ENCODE measurements at regions not wholly inside any gene's neighbourhood (a gene's known extent, or its start where the extent isn't known, plus 50 kb on each side); places are given as distances from the start of the nearest gene placed in this dataset.

GRCh38 chr14:94717808-94718207 lies 52.1 kb downstream of the GSC start:
- no peak for DNase-seq

GRCh38 chr14:94716976-94717375 lies 52.9 kb downstream of the GSC start:
- no peak for DNase-seq

GRCh38 chr14:94713115-94713514 lies 56.8 kb downstream of the GSC start:
- DNase-seq = no peak

GRCh38 chr14:94710731-94711130 lies 59.2 kb downstream of the GSC start:
- DNase-seq = no peak

GRCh38 chr14:94707494-94707893 lies 62.4 kb downstream of the GSC start:
- DNase-seq = no peak

GRCh38 chr14:94706133-94706532 lies 63.8 kb downstream of the GSC start:
- DNase-seq = no peak

DNA sequence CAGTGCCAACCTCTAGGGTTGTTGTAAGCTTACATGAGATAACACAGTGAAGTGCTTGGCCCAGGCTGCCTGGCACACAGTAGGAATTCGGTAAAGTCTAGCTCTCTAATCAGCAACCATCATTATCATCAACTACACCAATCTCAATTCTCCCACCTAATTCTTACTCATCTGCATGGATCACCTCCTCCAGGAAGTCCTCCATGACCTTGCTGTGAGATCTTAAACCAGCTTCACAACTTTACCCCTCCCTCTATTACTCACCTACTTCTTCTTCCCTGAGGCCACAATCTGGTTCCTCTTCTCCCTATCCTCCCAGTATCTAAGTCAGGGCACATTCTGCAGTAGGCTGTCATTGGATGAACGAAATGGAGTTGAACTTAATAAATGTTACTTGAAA lies 67.3 kb downstream of the GSC start:
- no peak for DNase-seq

DNA sequence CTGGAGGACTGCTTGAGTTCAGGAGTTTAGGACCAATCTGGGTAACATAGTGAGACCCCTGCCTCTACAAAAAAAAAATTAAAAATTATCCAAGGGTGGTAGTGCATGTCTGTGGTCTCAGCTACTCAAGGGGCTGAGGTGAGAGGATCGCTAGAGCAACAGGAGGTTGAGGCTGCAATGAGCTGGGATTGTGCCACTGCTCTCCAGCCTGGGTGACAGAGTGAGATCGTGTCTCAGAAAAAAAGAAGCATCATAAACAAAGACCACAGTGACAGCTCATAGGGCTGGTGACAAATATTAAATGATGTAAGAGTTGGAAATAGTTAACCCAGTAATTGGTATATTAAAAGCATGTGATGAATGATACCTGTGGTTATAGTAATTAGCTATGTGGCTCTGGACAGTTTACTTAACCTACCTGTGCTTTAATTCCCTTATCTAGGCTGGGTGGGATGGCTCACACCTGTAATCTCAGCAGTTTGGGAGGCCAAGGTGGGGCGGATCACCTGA lies 68.0 kb downstream of the GSC start:
- no peak for DNase-seq

DNA sequence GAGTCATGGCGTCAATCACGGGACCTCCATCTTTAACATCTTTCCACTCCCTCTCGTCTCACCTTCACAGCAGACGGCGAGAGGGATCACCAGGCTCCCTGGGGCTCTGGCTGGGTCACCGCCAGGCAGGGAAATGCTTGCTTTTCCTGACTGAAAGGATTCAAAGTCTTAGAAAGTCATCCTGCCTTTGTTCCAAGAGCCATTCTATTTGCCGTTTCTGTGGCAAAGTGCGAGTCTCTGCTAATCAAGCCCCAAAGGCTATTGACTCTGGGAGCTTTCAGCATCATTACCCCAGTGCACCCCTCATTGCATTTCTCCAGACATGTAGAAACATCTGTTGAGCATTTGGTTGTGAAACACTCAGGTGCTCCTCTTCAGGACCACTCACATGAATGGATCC lies 69.6 kb downstream of the GSC start:
- DNase-seq = no peak

DNA sequence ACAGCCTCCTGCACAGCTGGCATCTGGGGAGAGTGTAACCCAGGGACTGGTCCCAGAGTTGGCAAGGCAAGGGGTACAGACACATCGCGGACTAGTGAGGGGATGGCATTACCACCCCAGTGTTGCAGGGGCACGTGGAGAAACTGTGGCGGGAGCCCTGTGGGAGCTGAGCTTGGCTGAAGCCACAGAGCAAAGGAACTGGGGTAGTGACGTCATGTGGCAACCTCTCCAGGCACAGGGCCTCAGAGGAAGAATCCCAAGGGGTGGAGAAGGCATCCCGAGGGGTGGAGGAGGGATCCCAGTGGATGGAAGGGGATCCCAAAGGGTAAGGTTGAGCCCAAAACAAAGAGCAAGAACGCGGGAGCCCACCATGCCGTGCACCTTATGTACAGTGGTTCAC lies 70.1 kb downstream of the GSC start:
- DNase-seq = no peak

DNA sequence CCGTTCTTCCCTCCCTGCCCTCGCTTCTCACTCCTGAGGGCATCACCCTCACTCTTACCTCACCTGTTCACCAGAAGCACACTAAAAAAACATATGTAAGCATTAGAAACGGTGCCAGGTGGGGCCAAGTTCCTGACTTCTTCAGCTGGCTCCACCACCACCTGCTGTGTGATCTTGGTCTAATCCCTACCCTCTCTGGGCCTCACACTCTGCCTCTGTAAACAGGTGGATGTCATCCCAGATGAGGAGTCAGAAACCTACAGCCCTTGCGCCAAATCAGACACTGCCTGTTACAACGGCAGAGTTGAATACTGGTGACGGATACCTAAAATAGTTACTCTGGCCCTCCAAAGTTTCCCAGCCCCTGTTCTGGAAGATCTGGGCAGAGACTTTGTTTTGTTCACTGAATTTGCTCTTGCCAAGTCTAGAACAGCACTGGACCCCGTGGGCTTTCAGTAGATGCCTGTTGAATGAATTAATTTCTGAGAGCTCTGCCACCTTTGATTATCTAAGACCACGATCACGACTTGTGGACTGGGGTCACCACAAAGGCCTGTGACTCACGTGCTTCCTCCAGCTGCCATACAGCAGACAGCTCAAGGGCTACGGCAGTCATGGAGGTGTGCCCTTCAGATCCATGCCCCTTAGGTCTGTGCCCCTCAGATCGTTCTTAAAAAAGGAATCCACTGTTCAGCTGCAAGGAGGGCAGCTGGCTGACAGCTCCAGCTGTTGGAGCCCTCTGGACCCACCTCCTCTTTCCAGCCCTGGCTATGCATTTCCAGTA lies 71.9 kb downstream of the GSC start:
- DNase-seq = no peak

DNA sequence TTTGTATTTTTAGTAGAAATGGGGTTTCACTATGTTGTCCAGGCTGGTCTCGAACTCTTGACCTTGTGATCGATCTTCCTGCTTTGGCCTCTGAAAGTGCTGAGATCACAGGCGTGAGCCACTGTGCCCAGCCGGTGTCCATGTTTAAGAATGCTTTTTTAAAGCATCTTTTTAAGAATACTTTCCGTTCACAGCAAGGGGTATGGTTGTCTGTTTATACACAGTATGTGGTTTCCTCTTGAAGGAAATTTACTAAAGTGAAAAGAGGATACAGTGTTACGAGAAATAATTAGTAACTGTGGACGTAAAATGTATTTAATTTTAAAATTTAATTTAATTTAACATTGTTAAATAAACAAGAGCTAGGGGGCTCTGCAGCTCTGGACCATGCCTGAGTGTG lies 73.4 kb downstream of the GSC start:
- no peak for DNase-seq

DNA sequence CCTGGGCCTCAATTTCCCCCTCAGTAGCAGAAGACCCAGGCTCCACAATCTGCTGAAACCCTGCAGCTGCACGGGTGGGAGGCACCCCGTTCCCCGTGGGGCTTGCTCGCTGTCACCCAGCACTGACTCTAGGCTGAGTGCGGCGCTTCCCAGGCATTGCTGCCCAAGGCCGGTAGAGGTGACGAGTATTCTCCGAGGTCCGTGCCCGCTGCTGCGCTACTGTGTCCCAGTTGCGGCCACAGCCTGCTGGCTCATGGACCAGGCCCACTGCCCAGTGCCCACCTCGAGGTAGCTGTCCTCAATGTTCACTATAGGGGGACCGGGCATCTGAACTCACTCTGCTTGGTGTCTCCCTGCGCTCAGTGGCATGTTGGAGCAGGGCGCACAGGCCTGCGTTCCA lies 74.7 kb downstream of the GSC start:
- DNase-seq = no peak

DNA sequence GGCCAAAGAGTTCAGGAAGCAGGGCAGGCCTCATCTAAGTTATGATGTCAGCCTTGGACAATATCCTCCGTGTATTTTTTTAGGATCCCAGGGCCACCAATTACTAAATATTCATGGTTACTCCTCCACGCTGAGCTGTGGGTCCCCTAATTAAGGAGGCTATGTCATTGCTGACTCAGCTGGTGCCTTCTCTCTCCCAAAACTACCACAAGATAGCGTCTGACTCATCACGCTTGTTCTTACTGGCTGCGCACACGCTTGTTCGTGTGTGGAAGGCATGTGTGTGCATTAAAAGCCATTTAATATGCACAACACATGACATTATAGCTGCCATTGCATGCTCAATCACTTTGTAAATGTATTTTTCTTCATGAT lies 78.3 kb downstream of the GSC start:
- no peak for DNase-seq

GRCh38 chr14:94690896-94691659 lies 78.8 kb downstream of the GSC start:
- DNase-seq = no peak

DNA sequence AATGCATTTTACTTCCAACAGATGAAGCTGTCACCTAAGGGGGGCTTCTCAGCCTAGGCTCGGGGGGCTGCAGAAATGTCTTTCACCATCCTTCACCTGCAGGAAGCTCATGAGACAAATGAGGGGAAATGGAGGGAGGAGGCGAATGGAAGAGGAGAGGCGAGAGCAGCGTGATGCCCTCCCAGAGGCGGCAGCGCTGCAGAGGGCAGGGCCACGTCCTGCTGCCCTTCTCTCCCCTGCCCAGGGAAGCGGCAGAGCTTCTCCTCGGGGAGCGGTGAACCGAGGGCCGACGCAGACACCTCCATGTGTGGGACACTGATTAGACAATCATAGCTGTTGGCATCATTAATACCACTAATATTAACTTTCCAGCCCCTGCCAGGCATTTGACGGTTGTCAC lies 78.3 kb downstream of the SERPINA3 start:
- no peak for DNase-seq

GRCh38 chr14:94689985-94690400 lies 77.8 kb downstream of the SERPINA3 start:
- no peak for DNase-seq

DNA sequence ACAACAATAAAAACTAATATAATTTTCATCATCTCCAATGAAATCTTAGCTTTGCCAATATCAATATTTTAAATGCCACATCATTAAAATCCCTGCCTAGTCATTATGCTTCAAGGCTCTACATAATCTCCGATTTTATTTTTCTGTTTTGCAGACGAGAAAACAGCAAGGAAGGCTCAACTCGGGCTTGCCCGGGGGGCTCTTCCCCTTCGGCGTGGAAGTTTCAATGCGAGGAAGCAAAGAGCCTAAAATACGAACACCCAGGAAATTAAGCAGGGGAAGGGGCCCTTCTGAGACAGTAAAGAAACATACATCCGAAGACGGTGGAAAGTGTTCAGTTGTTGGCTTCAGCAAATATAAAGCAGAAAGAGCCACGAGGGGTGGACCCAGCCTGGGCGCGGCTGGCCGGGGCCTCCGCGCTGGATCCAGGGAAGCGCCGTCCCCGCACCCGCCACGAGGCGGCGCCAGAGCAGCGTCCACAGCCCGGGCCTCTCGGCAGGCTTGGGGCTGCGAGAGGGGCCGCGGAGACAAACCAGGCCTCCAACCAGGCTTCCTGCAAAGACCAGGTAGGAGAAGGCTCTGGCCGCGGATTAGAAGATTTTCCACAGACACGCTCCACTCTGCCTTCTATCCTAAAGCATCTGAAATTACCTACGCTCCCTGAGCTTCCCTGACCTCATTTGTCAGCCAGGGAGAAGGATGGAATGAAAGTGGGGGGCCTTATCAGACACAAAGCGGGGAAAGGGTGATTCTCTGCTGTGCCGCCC lies 77.2 kb downstream of the SERPINA3 start:
- peak; percentile 15 for DNase-seq

- DNase-seq = no peak
Measured at GRCh38 chr14:94686511-94687160, 74.4 kb downstream of the SERPINA3 start.

- DNase-seq = no peak
Measured at GRCh38 chr14:94685681-94686485, 73.7 kb downstream of the SERPINA3 start.

DNA sequence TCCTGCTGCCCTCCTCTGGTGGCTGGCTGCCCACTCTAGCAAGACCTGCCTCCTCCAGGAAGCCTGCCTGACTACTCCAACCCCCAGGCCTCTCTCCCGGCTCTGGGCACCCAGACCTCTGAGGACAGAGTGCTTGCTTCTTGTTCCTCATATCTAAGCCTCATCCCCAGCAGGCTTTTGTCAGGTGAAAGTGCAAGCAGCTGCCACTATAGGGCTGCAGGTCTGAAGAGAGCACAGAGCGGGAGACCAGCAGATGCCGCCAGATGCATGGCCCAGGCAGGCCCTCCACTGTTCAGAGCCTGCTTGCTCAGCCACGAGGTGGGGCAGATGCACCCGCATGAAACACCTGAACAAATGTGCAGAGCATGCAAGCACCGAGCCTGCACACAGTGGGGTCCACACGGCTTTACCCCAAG lies 73.0 kb downstream of the SERPINA3 start:
- DNase-seq = no peak

GRCh38 chr14:94682736-94683135 lies 70.5 kb downstream of the SERPINA3 start:
- no peak for DNase-seq

Data from activated gamma-delta T cell (primary cell).